ENCODE measurements at regions not wholly inside any gene's neighbourhood (a gene's known extent, or its start where the extent isn't known, plus 50 kb on each side); places are given as distances from the start of the nearest gene placed in this dataset.
"Not testable (repeated sequence)": the region's sequence is repeated elsewhere in the genome, so short reads cannot be mapped to it uniquely, and the experiment has no call there.

DNA sequence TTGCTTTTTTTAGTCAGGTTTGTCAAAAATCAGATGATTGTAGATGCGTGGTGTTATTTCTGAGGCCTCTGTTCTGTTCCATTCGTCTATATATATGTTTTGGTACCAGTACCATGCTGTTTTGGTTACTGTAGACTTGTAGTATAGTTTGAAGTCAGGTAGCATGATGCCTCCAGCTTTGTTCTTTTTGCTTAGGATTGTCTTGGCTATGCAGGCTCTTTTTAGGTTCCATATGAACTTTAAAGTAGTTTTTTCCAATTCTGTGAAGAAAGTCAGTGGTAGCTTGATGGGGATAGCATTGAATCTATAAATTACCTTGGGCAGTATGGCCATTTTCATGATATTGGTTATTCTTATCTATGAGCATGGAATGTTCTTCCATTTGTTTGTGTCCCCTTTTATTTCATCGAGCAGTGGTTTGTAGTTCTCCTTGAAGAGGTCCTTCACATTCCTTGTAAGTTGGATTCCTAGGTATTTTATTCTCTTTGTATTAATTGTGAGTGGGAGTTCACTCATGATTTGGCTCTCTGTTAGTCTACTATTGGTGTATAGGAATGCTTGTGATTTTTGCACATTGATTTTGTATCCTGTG is 70.1 kb upstream of the TOP3B start:
- not testable (repeated sequence) for DNase-seq

DNA sequence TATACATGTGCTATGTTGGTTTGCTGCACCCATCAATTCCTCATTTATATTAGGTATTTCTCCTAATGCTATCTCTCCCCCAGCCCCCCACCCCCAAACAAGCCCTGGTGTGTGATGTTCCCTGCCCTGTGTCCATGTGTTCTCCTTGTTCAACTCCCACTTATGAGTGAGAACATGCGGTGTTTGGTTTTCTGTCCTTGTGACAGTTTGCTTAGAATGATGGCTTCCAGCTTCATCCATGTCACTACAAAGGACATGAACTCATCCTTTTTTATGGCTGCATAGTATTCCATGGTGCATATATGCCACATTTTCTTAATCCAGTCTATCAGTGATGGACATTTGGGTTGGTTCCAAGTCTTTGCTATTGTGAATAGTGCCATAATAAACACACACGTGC is 68.4 kb upstream of the TOP3B start:
- not testable (repeated sequence) for DNase-seq

DNA sequence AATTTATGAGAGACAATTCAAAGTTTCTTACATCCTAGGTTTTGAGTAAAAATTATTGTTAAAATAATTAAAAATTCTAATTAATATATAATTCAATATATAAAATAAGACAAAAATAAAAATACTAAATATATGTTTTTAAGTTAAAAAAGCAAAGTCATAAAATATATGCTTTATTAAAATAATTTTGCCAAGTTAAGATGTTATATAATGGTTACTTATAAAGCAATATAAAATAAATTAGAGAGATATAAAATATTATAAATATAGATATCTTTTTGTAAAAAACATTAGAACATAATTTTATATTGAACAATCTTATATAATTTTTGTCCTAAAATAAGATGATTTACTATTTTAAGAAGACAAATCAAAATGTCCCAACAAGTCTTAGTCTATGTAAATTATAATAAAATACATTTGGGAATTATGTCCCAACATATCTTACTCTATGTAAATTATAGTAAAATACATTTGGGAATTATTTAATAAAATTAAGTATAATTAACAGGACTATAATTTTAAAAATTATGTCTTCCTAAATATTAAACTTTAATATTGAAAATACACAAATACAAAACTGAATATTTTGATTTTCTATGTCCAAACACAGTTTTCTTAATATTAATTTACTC is 67.7 kb upstream of the TOP3B start:
- no peak for DNase-seq

DNA sequence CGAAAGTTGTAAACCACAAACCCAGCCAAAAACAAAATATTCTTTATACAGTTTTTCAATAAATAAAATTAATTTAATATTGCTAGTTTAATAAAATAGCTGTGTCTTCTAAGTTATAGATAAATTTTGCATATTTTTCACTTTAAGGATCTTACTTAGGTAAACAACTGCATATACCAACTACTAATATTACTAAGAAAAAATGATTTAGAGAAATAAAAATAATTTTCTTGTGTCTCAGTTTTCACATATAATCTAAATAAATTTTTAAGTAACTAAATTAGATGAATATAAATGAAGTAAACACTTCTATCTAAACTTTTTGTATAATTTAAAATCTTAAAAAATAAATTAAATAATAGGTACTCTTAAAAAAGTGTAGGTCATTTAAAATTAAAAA is 67.1 kb upstream of the TOP3B start:
- DNase-seq = no peak

DNA sequence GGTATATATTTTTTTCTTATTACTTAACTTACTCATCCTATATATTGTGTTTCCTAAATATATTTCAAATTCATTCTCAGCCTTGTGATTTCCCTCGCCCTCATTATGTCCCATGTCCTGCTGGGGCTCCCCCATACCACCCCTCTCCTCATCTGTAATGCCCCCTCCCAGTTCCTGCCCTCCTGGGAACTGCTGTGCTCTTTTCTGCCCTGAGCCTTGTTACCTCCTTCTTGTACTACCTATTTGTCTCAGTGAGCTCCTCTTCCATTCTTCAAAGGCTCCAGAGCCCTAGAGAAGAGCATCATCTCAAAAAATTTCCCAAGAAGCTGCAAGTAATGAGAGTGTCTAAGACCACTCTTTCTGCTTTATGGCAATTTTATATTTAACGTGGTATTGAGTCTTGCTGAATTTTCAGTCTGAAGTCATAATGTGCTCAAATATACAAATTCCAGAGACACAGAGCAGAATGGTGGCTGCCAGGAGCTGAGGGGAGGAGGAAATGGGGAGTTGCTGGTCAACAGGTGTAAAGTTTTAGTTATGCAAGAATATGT is 66.5 kb upstream of the TOP3B start:
- no peak for DNase-seq

DNA sequence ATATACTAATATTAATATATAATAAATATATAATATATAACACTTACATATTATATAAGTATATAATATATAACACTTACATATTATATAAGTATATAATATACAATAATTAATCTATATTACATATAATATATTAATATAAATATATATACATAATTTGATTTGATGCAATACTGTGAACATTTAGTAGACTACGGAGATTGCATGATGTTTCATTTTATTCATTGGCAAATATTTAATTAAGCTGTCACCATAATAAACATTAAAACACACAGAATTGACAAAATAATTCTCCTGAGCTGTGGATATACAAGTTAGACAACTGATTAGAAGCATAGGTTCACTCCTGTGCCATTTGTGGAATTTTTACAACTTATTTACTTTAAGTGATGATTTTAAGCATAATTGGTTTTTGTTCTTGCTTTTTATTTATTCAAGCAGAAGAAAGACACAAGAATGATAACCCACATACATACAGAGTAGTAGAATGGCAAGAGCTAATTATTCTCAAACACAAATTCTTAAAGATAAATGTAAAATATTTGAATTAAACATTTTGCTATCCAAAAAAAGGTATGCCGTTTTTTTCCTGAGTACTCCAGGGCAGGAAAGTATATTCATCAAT is 65.8 kb upstream of the TOP3B start:
- no peak for DNase-seq

DNA sequence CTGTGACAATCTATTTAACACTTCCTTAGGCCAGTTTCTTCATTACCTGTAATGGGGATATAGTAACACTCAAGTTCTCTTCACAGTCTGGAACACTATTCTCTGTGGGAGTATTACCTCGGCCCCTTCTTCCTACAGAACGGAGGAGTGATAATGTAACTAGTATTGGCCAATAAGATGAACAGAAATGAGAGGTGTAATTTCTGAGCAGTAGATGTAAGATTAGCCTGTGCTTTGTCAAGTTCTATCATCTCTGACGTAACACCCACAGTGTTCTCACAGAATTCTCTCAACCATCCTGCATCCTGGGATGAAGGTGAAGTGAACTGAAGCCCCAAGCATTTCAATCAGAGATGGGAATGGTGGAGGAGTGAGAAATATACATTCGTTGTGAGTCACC is 65.2 kb upstream of the TOP3B start:
- DNase-seq = no peak

DNA sequence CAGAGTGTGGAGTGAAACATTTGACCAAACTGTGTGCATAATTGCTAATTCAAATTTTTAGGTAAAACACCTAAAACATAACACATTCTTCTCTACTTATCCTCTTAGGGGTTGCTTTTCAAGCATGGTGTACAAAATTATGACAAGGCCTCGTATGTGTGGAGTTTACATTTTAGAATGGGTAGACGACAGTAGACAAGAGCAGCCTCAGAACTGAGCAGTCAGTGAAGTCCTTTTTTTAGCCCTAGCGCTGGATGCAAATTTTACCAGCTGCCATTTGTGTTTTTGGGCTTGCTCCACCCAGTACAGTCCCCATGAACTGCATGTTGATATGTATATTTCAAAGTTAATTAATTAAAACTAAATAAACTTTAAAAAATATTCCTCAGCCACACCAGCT is 64.7 kb upstream of the TOP3B start:
- DNase-seq = no peak

DNA sequence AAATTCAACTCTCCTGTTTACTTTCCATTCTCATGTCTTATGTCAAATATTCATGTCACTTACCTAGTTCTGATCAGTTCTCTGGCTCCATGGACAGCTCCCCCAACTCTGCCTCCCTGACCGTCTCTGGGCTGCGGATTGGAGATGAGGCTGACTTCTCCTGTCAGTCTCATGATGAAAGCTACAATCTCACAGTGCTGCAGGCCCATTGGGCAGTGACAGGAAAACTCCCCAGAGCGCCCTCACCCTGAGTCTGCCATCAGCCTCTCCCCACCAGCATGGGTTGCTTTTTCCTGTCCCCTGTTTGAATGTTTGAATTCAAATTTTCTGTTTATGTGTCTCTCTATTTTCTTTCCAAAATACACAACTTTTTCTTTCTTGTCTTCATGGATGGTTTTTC is 63.8 kb upstream of the TOP3B start:
- no peak for DNase-seq

DNA sequence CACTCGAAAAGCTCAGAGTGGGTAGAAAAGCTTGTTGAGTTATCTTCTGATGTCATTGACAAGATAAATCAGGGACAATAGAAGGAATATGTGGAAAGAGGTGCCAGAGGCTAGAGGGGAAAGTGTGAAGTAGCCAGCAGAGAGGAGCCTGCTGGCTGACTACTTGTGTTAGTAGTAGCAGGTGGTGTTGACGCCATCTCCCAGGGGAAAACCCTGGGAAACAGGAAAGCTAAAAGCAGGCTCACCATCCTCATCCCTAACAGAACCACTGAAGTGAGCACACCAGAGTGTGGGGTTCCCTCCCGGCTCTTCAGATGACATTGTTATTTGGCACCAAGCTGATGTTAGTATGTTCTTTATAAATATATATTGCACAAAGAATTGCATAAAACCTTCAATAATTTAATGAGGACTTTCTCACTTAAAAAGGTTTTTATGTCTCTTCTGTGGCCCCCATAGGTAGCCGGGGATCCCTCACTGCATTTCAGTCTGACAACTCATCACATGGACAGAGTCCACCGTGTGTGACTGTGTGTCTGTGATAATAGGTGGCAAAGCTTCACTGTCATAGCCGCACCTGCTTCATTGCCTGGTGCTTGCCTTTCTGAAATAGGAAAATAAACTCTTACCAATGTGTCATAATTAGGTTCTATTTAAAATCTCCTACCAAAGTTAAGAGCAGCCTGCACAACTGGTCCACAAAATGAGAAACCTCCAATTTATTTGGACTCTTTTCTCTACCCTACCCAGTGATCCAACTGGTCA is 63.2 kb upstream of the TOP3B start:
- DNase-seq = no peak

DNA sequence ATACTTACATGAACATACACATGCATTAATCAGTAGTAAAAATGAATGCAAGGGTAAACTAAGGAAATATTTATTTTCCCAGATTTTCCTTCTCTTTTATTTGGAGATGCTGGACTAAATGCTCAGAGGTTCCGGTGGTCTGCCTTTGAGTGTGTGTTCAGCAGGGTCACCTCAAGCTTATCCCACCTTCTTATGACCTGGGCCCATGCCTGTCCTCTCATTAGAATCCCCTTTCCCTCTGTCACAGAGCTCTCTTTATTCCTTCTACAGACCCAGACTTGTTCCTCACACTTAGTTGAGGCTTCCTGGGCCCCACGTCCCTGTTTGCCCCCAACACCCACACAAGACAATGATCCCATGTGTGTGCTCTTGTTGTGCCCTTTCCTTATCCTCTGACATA is 61.6 kb upstream of the TOP3B start:
- no peak for DNase-seq

DNA sequence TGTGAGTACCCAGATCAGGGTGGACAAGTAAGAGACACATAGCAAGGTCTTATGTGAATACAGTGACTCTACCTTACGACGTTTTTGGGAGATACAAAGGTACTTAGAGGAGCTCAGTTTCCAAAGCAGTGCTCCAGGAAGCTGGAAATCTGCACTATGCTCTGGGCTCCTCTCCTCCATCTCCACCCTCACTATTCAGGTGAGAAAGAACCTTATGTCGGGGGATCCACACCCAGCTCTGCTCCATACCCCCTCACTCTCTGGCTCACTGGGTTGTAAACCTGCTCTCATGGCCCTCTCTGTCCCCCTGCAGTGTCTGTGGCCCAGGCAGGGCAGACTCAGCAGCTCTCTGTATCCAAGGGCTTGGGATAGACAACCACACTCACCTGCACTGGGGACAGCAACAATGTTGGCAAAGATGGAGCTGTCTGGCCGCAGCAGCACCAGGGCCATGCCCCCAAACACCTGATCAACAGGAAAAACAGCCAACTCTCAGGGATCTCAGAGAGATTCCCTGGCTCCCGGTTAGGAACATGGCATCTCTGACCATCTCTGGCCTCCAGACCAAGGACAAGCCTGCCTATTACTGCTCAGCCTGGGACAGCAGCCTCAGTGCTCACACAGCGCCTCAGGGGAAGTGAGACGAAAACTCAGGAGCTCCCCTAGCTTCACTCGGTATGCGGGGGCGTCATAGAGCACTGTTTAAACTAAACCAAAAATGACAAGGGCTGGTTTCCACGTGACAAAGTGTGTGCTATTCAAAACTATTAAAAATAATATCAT is 60.9 kb upstream of the TOP3B start:
- no peak for DNase-seq

DNA sequence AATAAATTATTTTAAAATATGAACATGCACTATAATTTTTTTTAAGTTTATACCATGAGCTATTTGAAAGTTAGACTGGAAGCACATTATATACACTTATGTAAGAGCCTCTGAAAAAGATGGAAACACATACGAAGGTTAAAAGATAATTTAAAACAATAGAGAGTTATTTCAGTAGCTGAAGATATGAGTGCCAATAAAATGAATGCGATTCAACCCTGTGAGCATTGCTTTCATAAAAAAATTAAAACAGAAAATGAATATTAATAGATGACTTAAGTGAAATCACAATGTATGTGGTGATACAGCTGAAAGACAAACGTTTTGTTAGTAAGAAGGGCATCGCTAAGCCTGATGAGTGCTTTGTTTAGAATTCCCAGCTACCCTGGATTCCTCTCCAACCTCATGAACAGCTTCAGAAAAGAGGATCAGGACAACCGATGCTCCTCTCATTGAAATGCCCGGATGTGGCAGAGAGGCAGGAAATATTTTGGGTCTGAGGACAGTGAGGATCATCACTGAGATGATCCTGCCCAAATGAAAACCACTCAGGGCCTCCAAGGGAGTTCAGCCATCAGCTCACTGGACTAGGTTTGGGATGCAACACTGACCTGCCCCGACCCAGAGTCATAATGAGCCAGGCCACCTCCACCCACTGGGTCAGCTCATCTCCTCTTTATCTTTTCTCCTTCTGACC is 60.2 kb upstream of the TOP3B start:
- no peak for DNase-seq

DNA sequence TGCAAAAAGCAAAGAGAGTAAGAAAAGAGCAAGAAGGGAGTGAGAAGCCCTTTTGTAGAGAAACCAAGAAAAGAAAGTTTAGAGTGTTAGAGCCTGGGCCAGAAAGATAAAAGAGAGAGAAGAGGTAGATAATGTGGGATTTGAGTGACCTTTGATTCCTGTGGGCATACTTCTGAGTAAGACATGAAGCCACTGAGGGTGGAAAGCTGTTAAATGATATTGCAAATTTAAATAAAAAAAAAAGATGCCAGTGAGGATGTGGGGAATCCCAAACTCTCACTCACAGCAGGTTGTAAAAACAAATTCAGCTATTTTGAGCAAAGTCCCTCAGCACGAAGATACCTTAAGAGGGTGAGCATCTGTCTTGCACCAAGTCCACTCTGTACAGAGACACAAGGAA is 59.4 kb upstream of the TOP3B start:
- DNase-seq = no peak

DNA sequence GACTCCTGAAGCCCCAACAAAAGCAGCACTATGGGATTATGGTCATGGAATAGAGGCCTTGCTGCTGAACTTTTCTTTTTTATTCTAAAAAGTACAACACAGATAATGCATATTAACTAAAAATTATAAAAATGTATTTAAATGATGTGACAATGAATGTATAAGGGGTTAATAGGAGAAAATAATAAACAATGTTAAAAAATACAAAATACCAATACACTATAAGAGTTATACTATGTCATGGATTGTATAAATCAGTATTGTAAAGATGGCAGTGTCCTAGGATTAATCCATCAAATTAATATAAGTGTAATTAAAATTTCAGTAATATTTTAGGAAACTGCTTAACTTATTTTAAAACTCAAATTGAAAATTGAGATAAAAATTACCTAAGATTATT is 58.3 kb upstream of the TOP3B start:
- no peak for DNase-seq

DNA sequence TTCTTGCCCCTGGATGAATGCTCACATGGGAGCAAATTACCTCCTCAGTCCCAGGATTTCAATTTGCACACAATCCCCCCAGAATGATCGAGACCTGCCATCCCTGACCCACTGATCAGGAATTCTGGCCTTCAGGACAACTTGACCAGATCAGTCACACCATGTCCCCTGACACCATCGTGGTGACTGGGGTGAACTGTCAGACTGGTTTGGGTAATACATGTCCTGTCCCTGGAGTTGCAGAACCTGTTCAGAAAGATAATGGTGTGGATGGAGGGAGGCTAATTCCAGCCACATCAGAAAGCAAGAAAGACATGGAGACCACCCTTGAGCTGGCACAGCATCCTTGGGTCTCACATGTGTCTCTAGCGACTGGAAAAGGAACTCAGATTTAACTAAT is 57.9 kb upstream of the TOP3B start:
- DNase-seq = no peak

DNA sequence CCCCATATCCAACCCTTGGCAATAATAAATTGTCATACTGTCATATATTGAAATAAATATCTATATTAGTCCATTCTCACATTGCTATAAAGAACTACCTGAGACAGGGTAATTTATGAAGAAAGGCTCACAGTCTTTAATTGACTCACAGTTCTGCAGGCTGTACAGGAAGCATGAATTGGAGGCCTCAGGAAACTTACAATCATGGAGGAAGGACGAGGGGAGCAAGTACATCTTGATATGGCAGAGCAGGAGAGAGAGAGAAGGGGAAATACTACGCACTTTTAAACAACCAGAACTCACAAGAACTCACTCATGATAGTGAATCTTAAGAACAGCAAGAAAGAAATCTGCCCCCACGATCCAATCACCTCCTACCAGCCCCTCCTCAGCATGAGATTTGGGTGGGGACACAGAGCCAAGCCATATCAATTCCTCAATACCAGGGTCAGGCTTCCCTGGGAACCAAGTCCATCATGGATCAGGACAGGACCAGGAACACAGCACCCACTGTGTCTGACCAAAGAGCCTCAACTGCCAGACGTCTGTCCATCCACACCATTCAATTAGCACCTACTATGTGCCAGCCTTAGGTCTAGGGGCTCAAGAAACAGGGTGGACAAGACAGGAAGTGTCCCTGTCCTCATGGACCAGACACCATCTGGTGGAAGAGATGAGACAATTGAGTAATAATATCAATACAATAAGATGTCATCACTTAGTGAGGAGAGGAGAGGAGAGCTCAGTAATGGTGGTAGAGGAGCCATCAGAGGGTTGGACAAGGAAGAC is 56.9 kb upstream of the TOP3B start:
- DNase-seq = no peak

DNA sequence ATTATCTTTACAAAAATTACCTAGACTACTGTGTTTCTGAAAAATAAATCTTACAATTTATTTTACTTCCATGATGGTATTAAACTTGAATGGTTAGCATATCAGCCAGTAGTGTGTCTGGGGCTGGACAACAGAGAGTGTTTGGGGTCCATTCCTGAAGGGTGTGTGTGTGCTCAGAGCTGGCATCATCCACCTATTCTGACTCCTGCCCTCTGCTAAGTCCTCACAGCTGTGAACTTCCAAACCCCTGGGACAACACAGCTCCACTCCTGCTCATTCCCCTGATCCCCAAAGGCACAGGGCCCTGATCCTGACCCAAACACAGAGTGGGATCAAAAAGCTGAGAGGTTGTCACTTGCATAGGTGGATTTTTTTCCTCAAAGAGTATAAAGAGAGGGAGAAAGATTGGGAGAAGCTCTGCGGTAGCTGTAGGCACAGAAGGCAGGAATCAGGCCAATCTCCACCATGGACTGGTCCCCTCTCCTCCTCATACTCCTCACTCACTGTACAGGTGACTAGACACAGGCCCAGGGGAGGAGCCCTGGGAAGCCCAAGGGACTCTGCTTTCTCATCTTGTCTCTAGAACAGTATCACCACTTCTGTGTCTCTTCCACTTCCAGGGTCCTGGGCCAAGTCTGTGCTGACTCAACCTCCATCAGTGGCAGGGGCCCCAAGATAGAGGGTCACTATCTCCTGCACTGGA is 55.7 kb upstream of the TOP3B start:
- DNase-seq = no peak

DNA sequence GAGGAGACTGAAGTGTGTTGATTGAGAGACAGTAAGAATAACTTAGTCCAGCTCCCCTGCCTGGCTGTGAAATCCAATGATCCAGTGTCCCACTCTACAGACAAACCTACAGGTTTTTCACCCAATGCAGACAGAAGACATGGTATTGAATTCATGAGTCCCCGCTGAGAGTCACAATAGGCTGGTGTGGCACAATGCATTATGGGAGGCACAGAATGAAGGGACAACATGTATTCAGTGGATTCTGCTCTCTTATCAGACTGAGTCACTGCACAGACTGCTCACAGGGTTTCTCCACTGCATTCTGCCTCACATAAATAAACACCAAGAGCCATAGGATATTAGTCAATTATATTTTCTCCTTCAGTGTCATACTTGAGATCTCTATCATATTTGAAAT is 55.2 kb upstream of the TOP3B start:
- no peak for DNase-seq

DNA sequence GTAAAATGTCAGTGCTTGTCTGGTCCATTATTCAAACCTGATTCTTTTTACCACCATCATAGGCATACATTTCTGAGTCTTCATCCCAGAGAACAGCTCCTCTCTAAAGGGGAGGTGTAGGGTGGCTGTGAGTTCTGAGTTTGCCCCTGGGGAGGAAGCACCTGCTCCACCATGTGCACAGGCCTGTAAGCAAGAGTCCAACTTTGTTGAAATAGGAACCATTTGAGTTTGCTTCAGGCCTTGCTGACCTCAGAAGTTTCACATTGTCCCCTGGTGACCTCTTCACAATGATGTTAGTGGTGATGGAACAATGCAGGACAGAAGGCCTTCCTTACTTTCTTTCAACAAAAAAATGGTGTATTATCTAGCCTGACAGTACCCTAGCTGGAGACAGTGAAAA is 54.6 kb upstream of the TOP3B start:
- no peak for DNase-seq

DNA sequence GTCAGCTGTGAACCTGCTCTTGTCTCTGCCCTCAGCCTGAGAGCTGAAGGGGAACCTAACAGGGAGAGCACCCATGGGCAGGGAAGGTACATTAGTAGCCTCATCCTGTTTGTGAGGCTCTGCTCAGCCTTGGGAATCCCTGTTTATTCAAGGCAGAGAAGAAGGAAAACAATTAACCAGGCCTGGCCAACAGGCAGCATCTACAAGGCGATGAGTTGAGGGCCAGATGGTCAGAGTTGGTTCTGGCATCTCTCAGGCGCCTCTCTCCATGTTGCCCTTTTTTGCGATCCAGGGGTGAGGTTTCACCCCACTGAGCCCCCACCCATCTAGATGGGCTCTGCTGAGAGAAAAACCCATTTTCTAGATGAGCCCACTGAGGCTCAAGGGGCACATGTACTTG is 54.0 kb upstream of the TOP3B start:
- no peak for DNase-seq

All from activated T-cell treated with anti-CD3 and anti-CD28 coated beads, Interleukin-2, amount 50 U/mL, for 1 hour (primary cell).